CD14-positive monocyte (primary cell): ENCODE measurements at regions not wholly inside any gene's neighbourhood (a gene's known extent, or its start where the extent isn't known, plus 50 kb on each side); places are given as distances from the start of the nearest gene placed in this dataset.

Source experiments
- DNase-seq, 3 donors: peaks; one replicate each; pipeline ENCODE4 v3.0.0-alpha.2; 2011 to 2022
- H2AFZ ChIP-seq: 2 replicates; pipeline ENCODE4 v1.6.0; 2012; ENCODE audit warnings: mild to moderate bottlenecking, low read depth, low read length, inconsistent platforms; ENCODE audit not compliant: insufficient read depth, poor library complexity, severe bottlenecking
- H3K27ac ChIP-seq, 2 donors: 1 replicate in 1 of 2; 2 replicates in 1 of 2; pipeline ENCODE4 v1.5.1; 2012 to 2013; ENCODE audit warnings: low read length in 2 of 2, control low read depth in 1 of 2, inconsistent platforms in 1 of 2, low read depth in 1 of 2, mild to moderate bottlenecking in 1 of 2
- H3K27me3 ChIP-seq, 2 donors: one replicate each; pipeline versions ENCODE4 v1.6.0 to v1.6.1; 2011 to 2013; ENCODE audit warnings: low read length in 2 of 2; ENCODE audit not compliant: control insufficient read depth in 2 of 2, insufficient read depth in 2 of 2
- H3K36me3 ChIP-seq, 2 donors: replicated peaks in 1 of 2; 1 replicate in 1 of 2; 2 replicates in 1 of 2; pipeline versions ENCODE4 v1.5.1 to v1.6.1; 2012 to 2013; ENCODE audit warnings: low read length in 2 of 2, control low read depth in 1 of 2, inconsistent platforms in 1 of 2, mild to moderate bottlenecking in 1 of 2; ENCODE audit not compliant: insufficient read depth in 2 of 2, control insufficient read depth in 1 of 2
- H3K4me1 ChIP-seq, 2 donors: 1 replicate in 1 of 2; 2 replicates in 1 of 2; pipeline versions ENCODE4 v1.5.1 to v1.6.1; 2012 to 2013; ENCODE audit warnings: low read length in 2 of 2, control low read depth in 1 of 2, inconsistent platforms in 1 of 2, mild to moderate bottlenecking in 1 of 2, moderate library complexity in 1 of 2; ENCODE audit not compliant: insufficient read depth in 2 of 2, control insufficient read depth in 1 of 2
- H3K4me2 ChIP-seq: replicated peaks from 2 replicates; pipeline ENCODE3; 2012; ENCODE audit warnings: low read length, moderate library complexity, mild to moderate bottlenecking; ENCODE audit not compliant: poor library complexity, severe bottlenecking; ENCODE audit errors: extremely low read depth
- H3K4me3 ChIP-seq, 3 experiments: fragments of 200-600 bp in 1 of 3; sonication (generic) in 1 of 3; replicated peaks in 1 of 3; 1 replicate in 2 of 3; 2 replicates in 1 of 3; pipeline ENCODE4 v1.5.1; 2011 to 2013; ENCODE audit warnings: low read length in 3 of 3, mild to moderate bottlenecking in 3 of 3, control low read depth in 2 of 3, low read depth in 2 of 3, inconsistent platforms in 1 of 3, moderate library complexity in 1 of 3
- H3K79me2 ChIP-seq: 2 replicates; pipeline ENCODE4 v1.6.0; 2012; ENCODE audit warnings: mild to moderate bottlenecking, control low read depth, inconsistent platforms, low read length, moderate library complexity; ENCODE audit not compliant: insufficient read depth
- H3K9ac ChIP-seq: 2 replicates; pipeline ENCODE4 v1.6.0; 2017; ENCODE audit warnings: low read length, mild to moderate bottlenecking; ENCODE audit not compliant: insufficient read depth, poor library complexity, severe bottlenecking
- H3K9me3 ChIP-seq, 2 donors: replicated peaks in 1 of 2; 1 replicate in 1 of 2; 2 replicates in 1 of 2; pipeline versions ENCODE4 v1.5.1 to v1.6.1; 2012 to 2013; ENCODE audit warnings: low read length in 2 of 2, control low read depth in 1 of 2; ENCODE audit not compliant: control insufficient read depth in 1 of 2, insufficient read depth in 1 of 2
- H4K20me1 ChIP-seq: 2 replicates; pipeline ENCODE4 v1.6.0; 2012; ENCODE audit warnings: mild to moderate bottlenecking, low read length, control low read depth, moderate library complexity; ENCODE audit not compliant: insufficient read depth
- H3K27ac Mint-ChIP-seq, 7 donors: one replicate each; pipeline ENCODE4 v1.8.0; 2020; ENCODE audit warnings: mild to moderate bottlenecking in 7 of 7, mixed read lengths in 7 of 7, moderate library complexity in 6 of 7, inconsistent platforms in 2 of 7
- H3K27me3 Mint-ChIP-seq, 3 donors: one replicate each; pipeline ENCODE4 v1.8.0; 2021 to 2022; ENCODE audit warnings: low read depth in 3 of 3, mild to moderate bottlenecking in 3 of 3, mixed read lengths in 3 of 3, moderate library complexity in 3 of 3, inconsistent platforms in 1 of 3
- H3K36me3 Mint-ChIP-seq, 2 donors: one replicate each; pipeline ENCODE4 v1.8.0; 2020; ENCODE audit warnings: mixed read lengths in 2 of 2, inconsistent platforms in 1 of 2, mild to moderate bottlenecking in 1 of 2
- H3K4me1 Mint-ChIP-seq: one replicate; pipeline ENCODE4 v1.8.0; 2020; ENCODE audit warnings: mild to moderate bottlenecking, mixed read lengths
- H3K4me3 Mint-ChIP-seq, 2 donors: one replicate each; pipeline ENCODE4 v1.8.0; 2020; ENCODE audit warnings: mild to moderate bottlenecking in 2 of 2, mixed read lengths in 2 of 2, moderate library complexity in 1 of 2
- H3K9me3 Mint-ChIP-seq, 7 donors: one replicate each; pipeline ENCODE4 v1.8.0; 2020 to 2022; ENCODE audit warnings: mixed read lengths in 7 of 7, mild to moderate bottlenecking in 6 of 7, moderate library complexity in 6 of 7, inconsistent platforms in 2 of 7
- CTCF ChIP-seq: fragments of 200-600 bp; IDR thresholded peaks from one replicate; pipeline ENCODE4 v1.8.0; 2022; ENCODE audit warnings: antibody characterized with exemption, mild to moderate bottlenecking
- WGBS: methylation state at CpG from one replicate; pipeline ENCODE4 v1.1.5; 2013; ENCODE audit warnings: missing lambda C conversion rate; ENCODE audit not compliant: insufficient coverage; 5-methylcytosine and 5-hydroxymethylcytosine counted together
- intact Hi-C, 2 donors: fragments of 100-400 bp; cut with micrococcal nuclease; formaldehyde crosslinking; loops; one replicate each; pipeline versions ENCODE4 v1.15.0 to v1.15.1; 2023

GRCh38 chrX:28042260-28042659, 61.0 kb upstream of the DCAF8L1 start:
- Histone ChIP-seq H3K4me3 (no peak overlapping the region), H4K20me1 (no peaks in the 10 kb centered on the region), H3K9ac (no peak overlapping the region), H3K4me1 (no peaks in the 10 kb centered on the region), H3K4me2 (no peak overlapping the region), H3K27me3 (no peaks in the 10 kb centered on the region), H2AFZ (no peak overlapping the region), H3K9me3 (peaks cover 11 to 51% of the 10 kb centered on the region in 2 donors), H3K36me3 (no peaks in the 10 kb centered on the region), H3K79me2 (no peaks in the 10 kb centered on the region), H3K27ac (no peak overlapping the region)
- H3K9me3 Mint-ChIP-seq, result peaks cover 6 to 36% (median 22%) of the 10 kb centered on the region in 7 donors
- H3K27me3 Mint-ChIP-seq, result peaks cover 0 to 2% (median 0%) of the 10 kb centered on the region in 3 donors
- no peak for DNase-seq
- H3K4me3 Mint-ChIP-seq, result no peak overlapping the region
- TF ChIP-seq CTCF, result no peak
- 97% methylated on average over 13 of the region's 16 CpGs for WGBS
- intact Hi-C loops, result no loop called here
- no peaks in the 10 kb centered on the region for H3K36me3 Mint-ChIP-seq
- H3K27ac Mint-ChIP-seq, result no peak overlapping the region
- no peaks in the 10 kb centered on the region for H3K4me1 Mint-ChIP-seq

GRCh38 chrX:28039258-28039657, 58.0 kb upstream of the DCAF8L1 start:
- no peaks in the 10 kb centered on the region for H3K4me1 Mint-ChIP-seq
- H3K36me3 ChIP-seq, result no peaks in the 10 kb centered on the region
- TF ChIP-seq CTCF, result no peak
- no peaks in the 10 kb centered on the region for H3K36me3 Mint-ChIP-seq
- H2AFZ ChIP-seq, result no peak overlapping the region
- no peaks in the 10 kb centered on the region for H3K79me2 ChIP-seq
- H3K4me3 Mint-ChIP-seq, result no peak overlapping the region
- H3K4me3 ChIP-seq, result no peak overlapping the region
- no peak overlapping the region for H3K27ac Mint-ChIP-seq
- H3K9me3 Mint-ChIP-seq, result peaks cover 7 to 39% (median 24%) of the 10 kb centered on the region in 7 donors
- 90% methylated on average over 5 of the region's 8 CpGs for WGBS
- H3K27me3 Mint-ChIP-seq, result peaks cover 0 to 2% (median 0%) of the 10 kb centered on the region in 3 donors
- peaks cover 11 to 51% of the 10 kb centered on the region in 2 donors for H3K9me3 ChIP-seq
- no peak overlapping the region for H3K27ac ChIP-seq
- H3K27me3 ChIP-seq, result no peaks in the 10 kb centered on the region
- no peaks in the 10 kb centered on the region for H3K4me1 ChIP-seq
- H3K4me2 ChIP-seq, result no peak overlapping the region
- no peaks in the 10 kb centered on the region for H4K20me1 ChIP-seq
- no peak overlapping the region for H3K9ac ChIP-seq
- intact Hi-C loops, result no loop called here
- DNase-seq, result no peak
